ENCODE measurements at regions not wholly inside any gene's neighbourhood (a gene's known extent, or its start where the extent isn't known, plus 50 kb on each side); places are given as distances from the start of the nearest gene placed in this dataset.

- no peak for TF ChIP-seq POLR2A (IDR thresholded peaks at IDR 0.05)
- TF ChIP-seq, protein P1, sequence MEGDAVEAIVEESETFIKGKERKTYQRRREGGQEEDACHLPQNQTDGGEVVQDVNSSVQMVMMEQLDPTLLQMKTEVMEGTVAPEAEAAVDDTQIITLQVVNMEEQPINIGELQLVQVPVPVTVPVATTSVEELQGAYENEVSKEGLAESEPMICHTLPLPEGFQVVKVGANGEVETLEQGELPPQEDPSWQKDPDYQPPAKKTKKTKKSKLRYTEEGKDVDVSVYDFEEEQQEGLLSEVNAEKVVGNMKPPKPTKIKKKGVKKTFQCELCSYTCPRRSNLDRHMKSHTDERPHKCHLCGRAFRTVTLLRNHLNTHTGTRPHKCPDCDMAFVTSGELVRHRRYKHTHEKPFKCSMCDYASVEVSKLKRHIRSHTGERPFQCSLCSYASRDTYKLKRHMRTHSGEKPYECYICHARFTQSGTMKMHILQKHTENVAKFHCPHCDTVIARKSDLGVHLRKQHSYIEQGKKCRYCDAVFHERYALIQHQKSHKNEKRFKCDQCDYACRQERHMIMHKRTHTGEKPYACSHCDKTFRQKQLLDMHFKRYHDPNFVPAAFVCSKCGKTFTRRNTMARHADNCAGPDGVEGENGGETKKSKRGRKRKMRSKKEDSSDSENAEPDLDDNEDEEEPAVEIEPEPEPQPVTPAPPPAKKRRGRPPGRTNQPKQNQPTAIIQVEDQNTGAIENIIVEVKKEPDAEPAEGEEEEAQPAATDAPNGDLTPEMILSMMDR (IDR thresholded peaks at IDR 0.05): no peak
Observed at GRCh38 chr4:66688674-66689073, 856.6 kb downstream of the CENPC start.
